NCI-H2227 (cell line): ENCODE measurements at regions not wholly inside any gene's neighbourhood (a gene's known extent, or its start where the extent isn't known, plus 50 kb on each side); places are given as distances from the start of the nearest gene placed in this dataset.

ENCODE experiments used
- DNase-seq: peaks from one replicate; lab custom pipeline; 2025; ENCODE audit not compliant: unreplicated experiment; lab: John Stamatoyannopoulos, UW

- DNase-seq = no peak
Observed at GRCh38 chr18:25962919-25963318, 127.5 kb downstream of the SS18 start.

GRCh38 chr18:25962176-25962575 is 128.2 kb downstream of the SS18 start:
- no peak for DNase-seq

- DNase-seq = no peak
Observed at GRCh38 chr18:25957017-25957416, 133.4 kb downstream of the SS18 start.

- no peak for DNase-seq
Observed at GRCh38 chr18:25953111-25953510, 137.3 kb downstream of the SS18 start.

GRCh38 chr18:25950321-25950720 is 140.1 kb downstream of the SS18 start:
- no peak for DNase-seq

- no peak for DNase-seq
Observed at GRCh38 chr18:25946540-25946939, 143.9 kb downstream of the SS18 start.

- no peak for DNase-seq
Observed at GRCh38 chr18:25935356-25935755, 155.1 kb downstream of the SS18 start.

GRCh38 chr18:25931126-25931525 is 159.3 kb downstream of the SS18 start:
- DNase-seq = no peak

GRCh38 chr18:25929787-25930186 is 160.6 kb downstream of the SS18 start:
- DNase-seq = no peak

- DNase-seq = no peak
Observed at GRCh38 chr18:25927830-25928229, 162.6 kb downstream of the SS18 start.

GRCh38 chr18:25923193-25923592 is 167.2 kb downstream of the SS18 start:
- DNase-seq = no peak

GRCh38 chr18:25921677-25922421 is 168.6 kb downstream of the SS18 start:
- peak; percentile 56 for DNase-seq

GRCh38 chr18:25915907-25916306 is 174.5 kb downstream of the SS18 start:
- no peak for DNase-seq

GRCh38 chr18:25898965-25899364 is 191.4 kb downstream of the SS18 start:
- no peak for DNase-seq

GRCh38 chr18:25896956-25897355 is 193.5 kb downstream of the SS18 start:
- DNase-seq = no peak

- peak; percentile 33 for DNase-seq
Observed at GRCh38 chr18:25896178-25896780, 194.1 kb downstream of the SS18 start.

GRCh38 chr18:25895518-25895917 is 194.9 kb downstream of the SS18 start:
- DNase-seq = no peak

GRCh38 chr18:25886283-25886682 is 204.1 kb downstream of the SS18 start:
- no peak for DNase-seq

- DNase-seq = no peak
Observed at GRCh38 chr18:25883091-25883490, 207.3 kb downstream of the SS18 start.

- DNase-seq = no peak
Observed at GRCh38 chr18:25881149-25881548, 209.3 kb downstream of the SS18 start.

- DNase-seq = no peak
Observed at GRCh38 chr18:25880441-25880840, 210.0 kb downstream of the SS18 start.

- no peak for DNase-seq
Observed at GRCh38 chr18:25876330-25876948, 214.0 kb downstream of the SS18 start.
